ENCODE measurements at regions not wholly inside any gene's neighbourhood (a gene's known extent, or its start where the extent isn't known, plus 50 kb on each side); places are given as distances from the start of the nearest gene placed in this dataset.

- H3K23ac ChIP-seq (ENCODE audit: insufficient read length): no peak overlapping the region
- no peak overlapping the region for H2BK5ac ChIP-seq (ENCODE audit: low read depth, low read length)
- no peaks in the 10 kb centered on the region for H3K9me3 ChIP-seq (ENCODE audit: insufficient read depth in 2 of 2, low read depth in 1 of 2, low read length in 1 of 2)
- DNase-seq (ENCODE audit: low read depth in 1 of 2, low spot score in 2 of 2): no peak
- no peak overlapping the region for H2BK15ac ChIP-seq (ENCODE audit: low read length)
- no peak overlapping the region for H2AFZ ChIP-seq (ENCODE audit: low read length)
- H3K23me2 ChIP-seq (ENCODE audit: low read depth, low read length): no peaks in the 10 kb centered on the region
- no peak overlapping the region for H3K14ac ChIP-seq (ENCODE audit: insufficient read length)
- H3K27ac ChIP-seq (ENCODE audit: low read depth, low read length): no peak overlapping the region
- peaks cover 0 to 1% (median 0%) of the 10 kb centered on the region in 4 experiments; a peak in 1 of 7 replicates for H3K27me3 ChIP-seq (replicated peaks in 1 of 4; ENCODE audit: control insufficient read depth in 3 of 4, extremely low read depth in 1 of 4, insufficient read depth in 3 of 4, low read length in 3 of 4)
- H3K4me1 ChIP-seq (replicated peaks in 1 of 4; ENCODE audit: control insufficient read depth in 3 of 4, insufficient read depth in 4 of 4, low read length in 3 of 4): no peaks in the 10 kb centered on the region
- H2BK12ac ChIP-seq (ENCODE audit: low read depth, low read length): no peak overlapping the region
- H4K20me1 ChIP-seq (replicated peaks in 1 of 2; ENCODE audit: control insufficient read depth in 1 of 2, insufficient read depth in 2 of 2, low read length in 2 of 2): no peaks in the 10 kb centered on the region
- FAIRE-seq: no peak
- CTCF ChIA-PET (ENCODE audit: partially characterized antibody): no interaction called here
- POLR2A ChIA-PET (ENCODE audit: partially characterized antibody): no interaction called here
- H4K5ac ChIP-seq (ENCODE audit: insufficient read length, low read depth, low read length): no peak overlapping the region
- no peak overlapping the region for H2BK20ac ChIP-seq (ENCODE audit: low read length)
- no peaks in the 10 kb centered on the region; the same call in 1 of the 2 replicates for H3K79me1 ChIP-seq (ENCODE audit: low read depth, low read length)
- no peak overlapping the region for H3K56ac ChIP-seq (replicated peaks; ENCODE audit: insufficient read length, low read depth, low read length)
- H3K36me3 ChIP-seq (ENCODE audit: control insufficient read depth in 2 of 4, insufficient read depth in 4 of 4, low read length in 3 of 4): no peaks in the 10 kb centered on the region
- no peaks in the 10 kb centered on the region for H3K79me2 ChIP-seq (ENCODE audit: control insufficient read depth in 1 of 2, insufficient read depth in 2 of 2, low read length in 2 of 2)
- H3K4me2 ChIP-seq (ENCODE audit: insufficient read depth in 1 of 2, low read depth in 2 of 2, low read length in 2 of 2): no peak overlapping the region
- H4K8ac ChIP-seq (ENCODE audit: extremely low read depth, insufficient read depth, low read length): no peak overlapping the region
- no peak overlapping the region for H3K4ac ChIP-seq (replicated peaks; ENCODE audit: insufficient read length, low read depth, low read length)
- H3K18ac ChIP-seq (ENCODE audit: extremely low read depth, low read length): no peak overlapping the region
- H3K9ac ChIP-seq (replicated peaks in 1 of 4; ENCODE audit: extremely low read depth in 1 of 4, low read depth in 3 of 4, low read length in 3 of 4): no peak overlapping the region
- no peak overlapping the region for H4K91ac ChIP-seq (replicated peaks; ENCODE audit: insufficient read length, low read length)
- no peak overlapping the region for H3K4me3 ChIP-seq (ENCODE audit: extremely low read depth in 1 of 4, insufficient read depth in 2 of 4, low read depth in 3 of 4, low read length in 4 of 4)
- 93% methylated on average over 3 of the region's 3 CpGs; no CpG with 5 or more reads in 1 of the 2 experiments for WGBS, 2 experiments (ENCODE audit: extremely low coverage in 1 of 2, insufficient coverage in 1 of 2, insufficient read length in 1 of 2, insufficient replicate concordance in 2 of 2, low coverage in 1 of 2, low lambda C conversion rate in 2 of 2, missing lambda C conversion rate in 1 of 2)
- no peak overlapping the region for H2AK5ac ChIP-seq (ENCODE audit: low read depth, low read length)
- H2BK120ac ChIP-seq (replicated peaks; ENCODE audit: low read depth, low read length): no peak overlapping the region
- TF ChIP-seq CHD7 (IDR thresholded peaks at IDR 0.05; ENCODE audit: insufficient replicate concordance, low read length): no peak
Measured at GRCh38 chr2:142218471-142218870, 87.7 kb upstream of the LRP1B start.

Measured in H1 (cell line).